HPDE6-E6E7 (cell line): ENCODE measurements at regions not wholly inside any gene's neighbourhood (a gene's known extent, or its start where the extent isn't known, plus 50 kb on each side); places are given as distances from the start of the nearest gene placed in this dataset.

Experiments
- DNase-seq: peaks from one replicate; pipeline ENCODE4 v3.0.0; 2011; ENCODE audit warnings: missing footprints; ENCODE audit errors: extremely low spot score

- DNase-seq: no peak
Measured at GRCh38 chr2:196249171-196249570, 77.8 kb upstream of the STK17B start.

GRCh38 chr2:196249860-196250259, 78.5 kb upstream of the STK17B start:
- no peak for DNase-seq

GRCh38 chr2:196251132-196251531, 79.8 kb upstream of the STK17B start:
- no peak for DNase-seq

GRCh38 chr2:196252408-196253115, 81.2 kb upstream of the STK17B start:
- DNase-seq: no peak

GRCh38 chr2:196253116-196253480, 81.7 kb upstream of the STK17B start:
- DNase-seq: no peak

GRCh38 chr2:196256585-196256984, 85.2 kb upstream of the STK17B start:
- DNase-seq: no peak

- no peak for DNase-seq
Measured at GRCh38 chr2:196257086-196257485, 85.7 kb upstream of the STK17B start.

GRCh38 chr2:196258407-196258806, 87.0 kb upstream of the STK17B start:
- no peak for DNase-seq

GRCh38 chr2:196259507-196260481, 88.4 kb upstream of the STK17B start:
- DNase-seq: no peak

- DNase-seq: no peak
Measured at GRCh38 chr2:196260546-196260945, 89.2 kb upstream of the STK17B start.

- no peak for DNase-seq
Measured at GRCh38 chr2:196262606-196263005, 91.2 kb upstream of the STK17B start.

- DNase-seq: no peak
Measured at GRCh38 chr2:196263181-196263747, 91.9 kb upstream of the STK17B start.

- no peak for DNase-seq
Measured at GRCh38 chr2:196266351-196266750, 95.0 kb upstream of the STK17B start.

GRCh38 chr2:196266855-196267254, 95.5 kb upstream of the STK17B start:
- no peak for DNase-seq

GRCh38 chr2:196268025-196268424, 96.6 kb upstream of the STK17B start:
- no peak for DNase-seq

GRCh38 chr2:196268538-196269338, 97.4 kb upstream of the STK17B start:
- no peak for DNase-seq

GRCh38 chr2:196271795-196272194, 100.4 kb upstream of the STK17B start:
- DNase-seq: no peak

GRCh38 chr2:196274387-196274809, 103.0 kb upstream of the STK17B start:
- no peak for DNase-seq

- no peak for DNase-seq
Measured at GRCh38 chr2:196275646-196276352, 104.4 kb upstream of the STK17B start.

GRCh38 chr2:196276421-196276820, 105.0 kb upstream of the STK17B start:
- DNase-seq: no peak

GRCh38 chr2:196277002-196277401, 105.6 kb upstream of the STK17B start:
- no peak for DNase-seq
